GM12874 (cell line): ENCODE measurements at regions not wholly inside any gene's neighbourhood (a gene's known extent, or its start where the extent isn't known, plus 50 kb on each side); places are given as distances from the start of the nearest gene placed in this dataset.

ENCODE experiments used
- CTCF ChIP-seq: IDR thresholded peaks from 2 replicates; pipeline ENCODE4 v1.5.1; 2011; ENCODE audit warnings: low read depth, mild to moderate bottlenecking, control low read depth, low read length, moderate library complexity; ENCODE audit not compliant: insufficient read depth

DNA sequence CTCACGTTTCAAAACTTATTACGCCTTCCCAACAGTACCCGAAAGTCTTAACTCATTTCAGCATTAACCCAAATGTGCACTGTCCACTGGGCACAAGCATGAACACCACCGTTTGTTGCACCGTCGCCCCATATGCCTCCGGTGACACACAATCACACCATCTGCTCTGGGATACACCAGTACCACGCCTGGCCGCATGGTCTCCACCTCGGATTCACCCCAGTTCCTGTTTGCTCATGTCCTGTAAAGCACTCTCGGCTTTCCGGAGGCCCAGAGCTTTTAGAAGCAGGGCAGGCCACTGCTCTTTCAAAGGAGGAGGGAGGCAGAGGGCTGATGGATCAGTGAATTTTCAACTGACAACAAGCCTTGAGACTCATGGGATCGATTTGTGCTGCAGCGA, 1570.0 kb upstream of the DEFB115 start:
- no peak for TF ChIP-seq CTCF

- no peak for TF ChIP-seq CTCF
Measured at GRCh38 chr20:29689411-29690225, 1567.8 kb upstream of the DEFB115 start.

DNA sequence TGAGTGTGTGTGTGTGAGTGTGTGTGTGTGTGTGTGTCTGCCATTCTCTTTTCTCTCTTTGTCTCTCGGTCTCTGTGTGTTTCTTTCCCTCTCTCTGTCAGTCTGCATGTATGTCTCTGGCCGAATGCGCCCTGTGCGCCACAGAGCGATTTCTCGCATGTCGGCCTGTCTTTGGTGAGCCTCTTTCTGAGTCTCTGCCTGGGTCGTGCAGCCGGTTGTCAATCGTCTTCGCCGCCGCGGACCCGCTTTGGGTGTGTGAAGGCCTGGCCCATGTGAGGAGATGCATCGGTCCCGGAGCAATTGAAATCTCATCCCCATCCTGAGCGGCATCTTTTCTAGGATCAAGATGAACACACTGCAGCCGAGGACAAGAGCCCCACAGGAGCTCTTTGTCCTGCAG, 1567.2 kb upstream of the DEFB115 start:
- TF ChIP-seq CTCF: no peak

DNA sequence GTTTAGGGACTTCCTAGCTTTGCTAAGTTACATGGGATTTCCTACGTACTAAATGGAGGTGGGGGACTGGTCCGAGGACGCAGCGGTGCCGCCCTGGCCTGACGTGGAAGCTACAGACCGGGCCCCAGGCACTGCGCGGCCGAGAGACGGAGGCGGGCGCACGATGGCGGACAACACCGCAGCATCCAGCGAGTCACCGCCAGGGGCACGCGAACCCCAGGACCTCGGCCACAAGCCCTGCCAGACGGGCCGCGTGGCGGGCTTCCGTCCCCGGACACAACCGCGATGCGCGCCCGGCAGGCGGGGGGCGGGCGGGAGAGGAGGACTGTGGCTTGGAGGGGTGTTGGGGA, 1516.9 kb upstream of the DEFB115 start:
- TF ChIP-seq CTCF: no peak

DNA sequence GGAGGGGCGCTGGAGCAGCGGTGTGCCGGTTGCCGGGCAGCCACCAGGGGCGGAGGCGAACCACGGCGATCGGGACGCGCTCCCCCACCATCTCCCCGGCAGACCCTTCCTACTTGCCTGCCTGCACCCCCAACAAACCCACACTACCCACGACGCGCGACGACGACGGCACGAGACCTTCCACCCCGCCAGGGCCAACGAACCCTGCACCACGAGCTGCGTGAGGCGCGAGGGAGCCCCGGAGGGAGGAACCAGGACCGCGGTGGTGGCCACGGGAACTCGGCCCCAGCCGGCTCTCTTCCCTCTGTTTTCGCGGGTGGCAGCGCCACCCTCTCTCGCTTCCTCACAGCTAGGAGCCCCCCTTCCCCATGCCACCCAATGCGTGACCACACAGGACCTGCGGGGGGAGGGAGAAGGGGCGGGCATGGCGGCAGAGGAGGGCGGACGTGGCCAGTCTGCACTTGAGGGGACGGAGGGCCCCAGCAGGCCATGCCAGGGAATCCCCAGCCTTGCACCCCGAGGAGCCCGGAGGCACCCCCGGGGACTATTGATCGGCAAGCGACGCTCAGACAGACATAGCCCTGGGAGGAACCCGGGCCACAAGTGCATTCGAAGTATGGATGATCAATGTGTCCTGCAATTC, 1516.4 kb upstream of the DEFB115 start:
- no peak for TF ChIP-seq CTCF

DNA sequence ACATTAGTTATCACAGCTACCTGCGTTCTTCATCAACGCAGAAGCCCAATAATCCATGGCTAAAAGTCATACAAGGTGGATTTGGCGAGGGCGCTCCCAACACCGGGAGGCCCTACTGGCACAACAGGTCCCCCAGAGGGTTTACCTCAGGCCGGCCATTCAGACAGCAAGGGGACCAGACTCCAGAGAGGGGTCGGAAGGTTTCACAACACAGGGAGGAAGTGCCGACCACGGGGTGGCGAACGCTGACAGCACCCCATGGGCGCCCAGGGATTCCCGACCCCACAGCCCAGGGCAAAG, 1515.9 kb upstream of the DEFB115 start:
- TF ChIP-seq CTCF: no peak

- TF ChIP-seq CTCF: no peak
Measured at GRCh38 chr20:29741894-29742698, 1515.4 kb upstream of the DEFB115 start.
